ENCODE measurements at regions not wholly inside any gene's neighbourhood (a gene's known extent, or its start where the extent isn't known, plus 50 kb on each side); places are given as distances from the start of the nearest gene placed in this dataset.

DNA sequence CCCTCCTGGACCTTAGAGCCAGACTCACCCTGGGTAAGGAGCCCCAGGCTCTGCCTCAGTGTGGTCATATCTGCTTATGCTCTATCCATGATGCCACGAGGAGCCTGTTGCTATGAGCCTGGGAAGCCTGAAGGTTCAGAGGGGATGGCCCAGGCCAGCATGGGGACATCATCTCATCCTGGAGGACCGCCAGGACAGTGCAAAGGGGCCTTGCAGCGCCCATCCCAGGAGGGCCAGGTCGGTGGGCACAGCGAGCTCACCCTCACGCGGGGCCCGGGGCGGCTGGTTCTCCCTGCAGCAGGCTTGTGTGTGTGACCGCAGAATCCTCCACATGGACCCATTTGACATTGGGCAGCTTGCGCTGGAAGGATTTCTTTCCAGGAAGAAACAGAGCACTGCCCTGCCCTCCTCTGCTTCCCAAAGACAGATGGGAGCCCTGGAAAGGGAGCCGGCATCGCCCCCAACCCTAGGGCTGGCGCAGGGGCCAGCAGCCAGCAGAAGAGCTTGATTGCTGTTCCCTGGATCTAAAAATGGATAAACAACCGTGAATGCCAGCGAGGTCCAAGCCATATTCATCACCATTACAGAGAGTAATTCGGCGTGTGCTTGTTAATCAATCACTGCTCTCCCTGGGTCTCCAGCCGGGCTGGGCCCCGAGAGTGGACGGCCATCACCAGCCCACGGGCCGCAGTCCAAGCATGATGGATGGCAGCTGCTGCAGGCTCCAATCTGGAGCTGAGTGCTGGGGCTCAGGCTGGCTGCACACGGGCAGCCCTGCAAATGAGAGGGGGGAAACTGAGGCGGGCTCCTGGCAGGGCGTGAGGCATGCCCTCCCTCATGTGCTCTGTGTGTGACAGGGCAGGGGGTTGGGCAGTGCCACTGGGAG, 739.7 kb downstream of the BRD1 start:
- Mint-ChIP-seq H3K36me3 (ENCODE audit: insufficient read depth in 2 of 2) (no peaks in the 10 kb centered on the region), H3K4me3 (no peak overlapping the region), H3K27me3 (ENCODE audit: low read depth) (no peaks in the 10 kb centered on the region), H3K27ac (no peak overlapping the region), H3K9me3 (no peaks in the 10 kb centered on the region), H3K4me1 (ENCODE audit: low read depth) (no peaks in the 10 kb centered on the region)
- DNase-seq (no peak), ATAC-seq (replicated peaks in 1 of 2) (no peak)

DNA sequence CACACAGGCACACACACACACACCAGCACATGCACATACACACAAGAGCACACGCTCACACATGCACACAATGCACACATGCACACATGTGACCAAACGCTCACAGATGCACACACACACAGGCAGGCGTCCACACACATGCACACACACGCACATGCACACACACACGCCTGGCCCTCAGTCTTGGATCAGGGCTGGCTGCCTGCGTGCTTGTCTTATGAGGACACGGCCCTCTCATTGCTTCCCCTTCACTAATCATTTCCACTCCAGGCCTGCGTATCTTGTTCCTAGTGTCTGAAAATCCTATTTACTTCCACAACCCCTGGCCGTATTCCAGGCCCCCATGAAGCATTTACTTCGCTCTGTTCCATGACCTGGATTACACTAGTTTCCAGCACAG, 740.5 kb downstream of the BRD1 start:
- no peak overlapping the region for H3K4me3 Mint-ChIP-seq
- DNase-seq (no peak), ATAC-seq (replicated peaks in 1 of 2) (no peak)
- H3K4me1 Mint-ChIP-seq (ENCODE audit: low read depth), result no peaks in the 10 kb centered on the region
- no peaks in the 10 kb centered on the region for H3K27me3 Mint-ChIP-seq (ENCODE audit: low read depth)
- H3K27ac Mint-ChIP-seq, result no peak overlapping the region
- H3K36me3 Mint-ChIP-seq (ENCODE audit: insufficient read depth in 2 of 2), result no peaks in the 10 kb centered on the region
- no peaks in the 10 kb centered on the region for H3K9me3 Mint-ChIP-seq

DNA sequence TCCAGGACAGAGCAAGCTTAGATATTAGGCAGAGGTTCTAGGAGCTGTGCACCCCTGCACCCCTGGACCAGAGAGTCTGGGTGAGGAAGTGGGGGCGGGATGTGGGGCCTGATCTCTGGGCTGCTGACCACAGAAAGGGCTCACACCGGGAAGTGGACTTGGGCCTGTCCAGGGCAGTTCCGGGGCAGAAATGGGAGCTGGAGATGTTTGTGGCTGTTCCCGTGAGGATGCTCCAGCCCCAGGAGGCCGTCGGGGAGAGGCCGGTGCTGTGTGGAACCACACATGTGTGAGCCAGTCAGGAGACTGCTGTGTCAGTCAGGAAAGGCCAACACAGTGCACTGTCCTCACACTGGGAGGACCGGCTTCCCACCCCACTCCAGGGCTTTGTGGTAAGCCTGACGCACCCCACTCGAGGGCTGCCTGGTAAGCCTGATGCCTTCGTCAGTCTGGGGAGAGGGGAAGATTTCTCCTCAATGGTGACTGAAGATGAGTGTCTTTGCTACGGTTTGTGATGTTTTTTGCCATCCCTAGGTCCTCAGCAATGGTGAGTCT, 741.0 kb downstream of the BRD1 start:
- H3K9me3 Mint-ChIP-seq, result no peaks in the 10 kb centered on the region
- no peak overlapping the region for H3K27ac Mint-ChIP-seq
- no peak overlapping the region for H3K4me3 Mint-ChIP-seq
- no peaks in the 10 kb centered on the region for H3K27me3 Mint-ChIP-seq (ENCODE audit: low read depth)
- DNase-seq, result no peak
- no peaks in the 10 kb centered on the region for H3K4me1 Mint-ChIP-seq (ENCODE audit: low read depth)
- H3K36me3 Mint-ChIP-seq (ENCODE audit: insufficient read depth in 2 of 2), result no peaks in the 10 kb centered on the region
- no peak for ATAC-seq (replicated peaks in 1 of 2)

DNA sequence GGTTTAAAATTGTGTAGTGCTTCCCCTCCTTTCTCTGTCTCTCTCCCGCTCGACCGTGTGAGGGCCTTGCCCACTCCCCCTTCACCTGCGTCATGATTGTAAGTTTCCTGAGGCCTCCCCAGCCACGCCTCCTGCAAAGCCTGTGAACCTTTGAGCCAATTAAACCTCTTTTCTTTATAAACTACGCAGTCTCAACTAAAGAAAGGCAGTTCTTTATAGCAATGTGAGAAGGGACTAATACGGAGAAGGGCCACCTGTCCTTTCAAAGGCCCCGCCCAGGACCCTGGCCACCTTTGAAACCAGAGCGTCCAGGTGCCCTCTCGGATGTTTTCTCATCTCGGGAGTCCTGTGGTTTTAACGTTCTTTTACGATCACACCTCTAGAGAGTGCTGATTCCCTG, 741.5 kb downstream of the BRD1 start:
- Mint-ChIP-seq H3K4me3 (no peak overlapping the region), H3K27me3 (ENCODE audit: low read depth) (no peaks in the 10 kb centered on the region), H3K27ac (no peak overlapping the region), H3K36me3 (ENCODE audit: insufficient read depth in 2 of 2) (no peaks in the 10 kb centered on the region), H3K4me1 (ENCODE audit: low read depth) (no peaks in the 10 kb centered on the region), H3K9me3 (no peaks in the 10 kb centered on the region)
- DNase-seq (no peak), ATAC-seq (replicated peaks in 1 of 2) (no peak)

DNA sequence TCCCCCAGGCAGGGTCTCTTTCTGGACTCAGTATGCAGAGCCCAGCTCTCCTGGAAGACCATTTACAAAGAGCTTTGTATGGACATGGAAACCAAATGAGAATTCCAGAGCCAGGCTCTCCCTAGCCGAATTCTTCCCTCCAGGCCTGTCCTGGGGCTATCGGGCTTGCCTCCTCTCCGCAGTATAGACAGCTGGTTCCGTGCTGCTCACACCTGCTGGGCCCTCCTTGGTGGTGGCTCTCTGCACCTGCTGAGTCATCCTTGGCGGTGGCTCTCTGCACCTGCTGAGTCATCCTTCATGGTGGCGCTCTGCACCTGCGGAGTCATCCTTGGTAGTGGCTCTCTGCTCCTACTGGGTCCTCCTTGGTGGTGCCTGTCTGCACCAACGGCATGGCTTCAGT, 743.5 kb downstream of the BRD1 start:
- Mint-ChIP-seq H3K27ac (no peak overlapping the region), H3K36me3 (ENCODE audit: insufficient read depth in 2 of 2) (no peaks in the 10 kb centered on the region), H3K27me3 (ENCODE audit: low read depth) (no peaks in the 10 kb centered on the region), H3K4me3 (no peak overlapping the region), H3K9me3 (no peaks in the 10 kb centered on the region), H3K4me1 (ENCODE audit: low read depth) (no peaks in the 10 kb centered on the region)
- ATAC-seq (replicated peaks in 1 of 2), result no peak
- DNase-seq, result no peak

DNA sequence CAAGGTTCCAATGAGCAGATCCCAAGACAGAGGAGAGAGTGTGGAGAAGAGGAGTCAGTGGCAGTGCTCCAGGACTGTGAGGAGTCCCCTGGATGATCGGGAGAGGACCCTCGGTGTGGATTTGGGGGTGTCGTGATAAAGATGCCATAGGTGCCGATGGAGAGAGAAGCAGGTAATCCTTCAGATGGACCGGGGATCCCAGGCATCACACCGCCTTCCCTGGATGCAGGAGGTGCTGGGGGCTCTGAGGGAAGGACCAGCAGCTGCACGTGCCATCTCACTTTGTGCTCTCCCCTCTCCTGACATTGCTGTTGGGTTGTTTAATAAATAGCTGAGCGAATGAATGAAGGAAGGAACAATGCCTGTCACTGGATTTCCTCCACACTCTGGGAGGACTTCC, 744.1 kb downstream of the BRD1 start:
- Mint-ChIP-seq H3K9me3 (no peaks in the 10 kb centered on the region), H3K4me1 (ENCODE audit: low read depth) (no peaks in the 10 kb centered on the region), H3K27ac (no peak overlapping the region), H3K27me3 (ENCODE audit: low read depth) (no peaks in the 10 kb centered on the region), H3K36me3 (ENCODE audit: insufficient read depth in 2 of 2) (no peaks in the 10 kb centered on the region), H3K4me3 (no peak overlapping the region)
- ATAC-seq (replicated peaks in 1 of 2), result no peak
- no peak for DNase-seq

DNA sequence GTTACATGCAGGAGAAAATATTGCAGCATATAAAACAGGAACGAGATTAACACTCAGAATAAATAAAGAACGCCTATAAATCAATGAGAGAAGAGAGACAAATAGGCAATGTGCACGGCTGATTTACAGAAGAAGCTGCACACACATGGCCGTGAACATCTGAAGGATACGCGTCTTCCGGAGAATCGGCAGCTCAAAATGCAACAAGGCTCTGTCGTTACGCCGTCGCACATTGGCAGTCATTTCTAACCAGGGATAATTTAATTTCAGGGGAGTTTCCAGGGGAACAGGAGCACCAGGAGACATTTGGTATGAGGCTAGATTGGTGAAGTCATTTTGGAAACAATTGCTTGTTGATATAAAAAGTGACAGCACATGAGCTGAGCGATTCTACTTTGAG, 745.2 kb downstream of the BRD1 start:
- Mint-ChIP-seq H3K9me3 (no peaks in the 10 kb centered on the region), H3K27ac (no peak overlapping the region)

DNA sequence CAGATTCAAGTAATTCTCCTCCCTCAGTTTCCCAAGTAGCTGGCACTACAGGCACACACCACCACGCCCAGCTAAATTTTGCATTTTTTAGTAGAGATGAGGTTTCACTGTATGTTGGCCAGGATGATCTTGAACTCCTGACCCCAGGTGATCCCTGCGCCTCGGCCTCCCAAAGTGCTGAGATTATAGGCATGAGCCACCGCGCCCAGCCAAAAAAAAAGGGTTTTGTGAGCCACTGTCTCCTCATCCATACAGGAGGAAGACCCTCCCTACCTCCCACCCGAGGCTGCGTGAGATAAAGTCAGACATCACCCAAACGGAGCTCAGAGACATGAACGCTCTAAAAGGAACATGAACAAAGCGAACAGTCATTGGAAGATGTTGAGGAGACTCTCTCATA, 745.7 kb downstream of the BRD1 start:
- Mint-ChIP-seq H3K27me3 (ENCODE audit: low read depth) (no peaks in the 10 kb centered on the region), H3K9me3 (no peaks in the 10 kb centered on the region), H3K4me1 (ENCODE audit: low read depth) (no peaks in the 10 kb centered on the region), H3K4me3 (no peak overlapping the region), H3K36me3 (ENCODE audit: insufficient read depth in 2 of 2) (no peaks in the 10 kb centered on the region), H3K27ac (no peak overlapping the region)
- ATAC-seq (replicated peaks in 1 of 2) (no peak), DNase-seq (no peak)

More for the DNA sequence above, 745.2 kb downstream of the BRD1 start:
- ATAC-seq (replicated peaks in 1 of 2) (no peak), DNase-seq (no peak)
- Mint-ChIP-seq H3K36me3 (ENCODE audit: insufficient read depth in 2 of 2) (no peaks in the 10 kb centered on the region), H3K4me1 (ENCODE audit: low read depth) (no peaks in the 10 kb centered on the region), H3K4me3 (no peak overlapping the region), H3K27me3 (ENCODE audit: low read depth) (no peaks in the 10 kb centered on the region)

DNA sequence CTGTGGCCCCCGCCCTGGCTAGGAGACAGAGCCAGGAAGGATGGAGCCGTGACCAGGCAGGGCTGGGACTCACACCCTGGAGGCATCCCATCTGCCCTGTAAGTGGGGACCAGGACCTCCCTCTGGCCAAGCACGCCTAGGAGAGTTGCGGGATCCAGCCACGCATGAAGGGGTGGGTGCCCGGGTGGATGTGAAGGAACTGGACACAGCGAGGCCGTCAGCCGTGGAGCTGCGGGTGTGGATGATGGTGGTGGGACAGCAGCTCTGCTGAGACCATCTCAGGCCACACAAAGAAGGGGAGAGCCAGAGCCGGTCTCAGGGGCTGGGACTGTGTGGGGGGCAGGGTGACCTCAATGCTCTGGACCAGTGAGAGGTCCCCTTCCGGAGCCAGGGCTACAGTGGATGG, 746.4 kb downstream of the BRD1 start:
- DNase-seq (no peak), ATAC-seq (replicated peaks in 1 of 2) (no peak)
- H3K4me3 Mint-ChIP-seq, result no peak overlapping the region
- H3K27ac Mint-ChIP-seq, result no peak overlapping the region
- no peaks in the 10 kb centered on the region for H3K4me1 Mint-ChIP-seq (ENCODE audit: low read depth)
- H3K36me3 Mint-ChIP-seq (ENCODE audit: insufficient read depth in 2 of 2), result no peaks in the 10 kb centered on the region
- H3K27me3 Mint-ChIP-seq (ENCODE audit: low read depth), result no peaks in the 10 kb centered on the region
- no peaks in the 10 kb centered on the region for H3K9me3 Mint-ChIP-seq

DNA sequence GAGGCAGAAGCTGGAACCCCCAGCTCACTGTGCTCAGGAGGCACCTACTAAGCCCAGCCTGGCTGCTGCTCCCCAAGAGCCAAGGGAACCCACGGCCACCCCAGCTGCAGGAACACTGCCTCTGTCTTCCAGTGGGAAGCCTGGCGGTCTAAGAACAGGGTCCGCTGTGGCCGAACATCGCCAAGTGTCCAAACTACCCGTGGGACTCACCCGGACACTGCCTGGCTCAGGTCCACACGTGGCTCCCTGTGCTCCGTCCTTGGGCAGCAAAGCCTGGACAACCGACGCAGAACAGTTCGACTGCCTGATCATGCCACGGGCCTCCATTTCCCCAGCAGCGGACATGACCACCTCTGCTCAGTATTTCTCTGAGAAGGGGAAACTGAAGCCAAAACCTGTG, 747.0 kb downstream of the BRD1 start:
- Mint-ChIP-seq H3K4me1 (ENCODE audit: low read depth) (no peaks in the 10 kb centered on the region), H3K36me3 (ENCODE audit: insufficient read depth in 2 of 2) (no peaks in the 10 kb centered on the region), H3K4me3 (no peak overlapping the region), H3K27ac (no peak overlapping the region), H3K9me3 (no peaks in the 10 kb centered on the region), H3K27me3 (ENCODE audit: low read depth) (no peaks in the 10 kb centered on the region)
- DNase-seq, result no peak
- no peak for ATAC-seq (replicated peaks in 1 of 2)

DNA sequence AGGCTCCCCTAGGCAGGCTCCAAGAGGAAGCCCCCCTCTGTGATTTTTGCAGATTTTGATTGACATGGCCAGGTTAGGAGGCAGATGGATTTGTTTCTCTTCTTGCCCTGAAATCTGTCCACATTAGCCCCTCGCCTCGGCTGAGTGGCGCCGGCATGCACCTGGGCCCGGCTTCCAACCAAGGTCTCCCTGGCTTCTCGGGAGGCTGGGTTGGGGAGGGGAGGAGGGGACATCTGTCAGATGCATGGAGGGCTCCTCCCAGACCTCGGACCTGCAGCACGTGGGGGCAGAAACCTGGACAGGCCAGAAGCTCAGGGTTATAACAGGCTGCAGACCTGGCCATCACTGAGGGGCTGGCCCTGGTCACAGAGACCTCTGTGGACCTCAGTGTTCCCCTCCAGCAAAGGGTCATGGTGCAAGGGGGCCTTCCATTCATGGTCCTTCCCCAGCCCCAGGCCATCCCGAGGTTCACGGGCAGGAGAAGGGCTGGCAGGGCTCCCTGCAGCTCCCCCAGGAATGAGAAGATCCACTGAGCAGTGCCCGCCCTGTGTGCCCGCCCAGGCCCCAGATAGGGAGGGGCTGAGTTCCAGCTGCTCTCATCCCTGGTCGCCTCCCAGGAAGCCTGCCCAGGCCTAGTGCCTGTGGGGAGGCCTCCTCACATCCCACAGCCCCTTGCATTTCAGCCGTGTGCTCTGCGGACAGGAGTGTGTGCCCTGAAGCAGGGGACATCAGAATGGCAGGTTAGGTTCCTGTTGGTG, 747.8 kb downstream of the BRD1 start:
- ATAC-seq (replicated peaks in 1 of 2) (no peak), DNase-seq (no peak)
- H3K4me1 Mint-ChIP-seq (ENCODE audit: low read depth), result no peaks in the 10 kb centered on the region
- H3K27ac Mint-ChIP-seq, result no peak overlapping the region
- H3K9me3 Mint-ChIP-seq, result no peaks in the 10 kb centered on the region
- H3K36me3 Mint-ChIP-seq (ENCODE audit: insufficient read depth in 2 of 2), result no peaks in the 10 kb centered on the region
- no peak overlapping the region for H3K4me3 Mint-ChIP-seq
- no peaks in the 10 kb centered on the region for H3K27me3 Mint-ChIP-seq (ENCODE audit: low read depth)

DNA sequence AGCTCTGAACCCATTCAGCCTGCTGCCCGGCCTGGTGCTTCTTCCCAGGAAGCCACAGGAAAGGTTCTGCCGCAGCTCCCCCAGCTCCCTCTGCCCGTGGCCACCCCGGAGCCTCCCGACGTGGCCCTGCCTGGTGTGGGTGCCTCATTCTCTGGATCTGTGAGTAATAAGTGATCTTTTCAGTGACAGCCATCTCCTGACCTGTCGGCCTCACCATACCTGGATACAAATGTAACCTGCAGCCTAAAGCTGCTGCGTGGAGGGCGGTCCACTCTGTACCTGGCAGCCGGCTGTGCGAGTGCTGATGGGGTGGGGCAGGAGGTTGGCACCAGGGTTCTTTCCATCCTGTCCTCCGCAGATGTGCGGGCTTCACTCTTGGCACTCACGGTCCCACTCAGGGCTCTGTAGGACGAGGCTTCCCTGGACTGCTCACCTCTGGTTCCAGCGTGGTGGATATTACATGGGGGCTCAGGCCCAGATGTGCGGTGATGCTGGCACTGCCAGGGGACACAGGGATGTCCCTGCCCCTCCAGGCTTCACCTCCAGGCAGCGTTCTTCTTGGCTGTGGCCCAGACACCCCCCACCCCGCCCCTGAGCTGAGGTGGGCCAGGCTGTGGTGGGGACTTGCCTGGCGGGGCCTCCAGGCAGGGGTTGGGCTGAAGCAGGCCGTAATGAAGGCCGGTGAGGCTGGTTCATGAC, 748.5 kb downstream of the BRD1 start:
- ATAC-seq (replicated peaks in 1 of 2), result no peak

DNA sequence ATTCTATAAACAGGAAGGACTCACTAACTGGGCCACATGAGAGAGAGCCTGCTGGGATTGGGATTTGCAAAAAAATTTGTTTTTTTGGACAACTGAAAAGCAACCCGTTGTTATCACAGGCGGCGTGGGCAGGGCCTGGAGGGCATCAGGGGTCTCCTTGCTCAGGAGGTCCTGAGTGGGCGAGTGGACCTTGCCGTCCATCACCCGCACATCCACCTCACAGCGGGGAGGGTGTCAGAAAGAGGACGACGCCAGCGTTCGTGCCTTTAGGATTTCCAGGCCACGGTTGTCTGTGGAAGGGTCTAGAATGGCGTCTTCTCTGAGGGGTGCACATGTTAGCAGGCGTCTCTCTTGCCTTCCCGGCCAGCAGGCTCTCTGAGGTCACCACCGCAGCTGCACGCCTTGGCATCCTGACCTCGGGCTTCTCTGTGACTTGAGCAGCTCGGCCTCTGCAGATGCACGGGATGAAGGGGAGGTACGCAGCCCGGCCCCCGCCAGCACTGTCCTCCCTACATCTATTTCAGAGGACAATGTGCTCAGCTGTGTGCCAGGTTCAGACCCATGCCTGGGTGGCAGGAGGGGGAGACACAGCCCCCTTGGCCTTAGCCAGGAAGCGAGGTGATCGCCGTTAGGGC, 749.5 kb downstream of the BRD1 start:
- no peaks in the 10 kb centered on the region for H3K9me3 Mint-ChIP-seq
- no peak for ATAC-seq (replicated peaks in 1 of 2)
- H3K27ac Mint-ChIP-seq, result no peak overlapping the region
- H3K4me1 Mint-ChIP-seq (ENCODE audit: low read depth), result no peaks in the 10 kb centered on the region
- no peaks in the 10 kb centered on the region for H3K36me3 Mint-ChIP-seq (ENCODE audit: insufficient read depth in 2 of 2)
- no peak for DNase-seq
- H3K27me3 Mint-ChIP-seq (ENCODE audit: low read depth), result no peaks in the 10 kb centered on the region
- H3K4me3 Mint-ChIP-seq, result no peak overlapping the region

More for the DNA sequence above, 748.5 kb downstream of the BRD1 start:
- Mint-ChIP-seq H3K9me3 (no peaks in the 10 kb centered on the region), H3K4me3 (no peak overlapping the region), H3K36me3 (ENCODE audit: insufficient read depth in 2 of 2) (no peaks in the 10 kb centered on the region), H3K27ac (no peak overlapping the region), H3K4me1 (ENCODE audit: low read depth) (no peaks in the 10 kb centered on the region), H3K27me3 (ENCODE audit: low read depth) (no peaks in the 10 kb centered on the region)
- no peak for DNase-seq
